Endothelial cell of umbilical vein (primary cell): ENCODE measurements at regions not wholly inside any gene's neighbourhood (a gene's known extent, or its start where the extent isn't known, plus 50 kb on each side); places are given as distances from the start of the nearest gene placed in this dataset.

ENCODE experiments used
- BruUV-seq: library from RNA; stranded (reverse); fragments of 400-500 nt; replicated peaks from 2 replicates; lab custom pipeline; 2021; lab: Mats Ljungman, UMichigan
- CTCF ChIA-PET: fragments of 300-600, 350-600 bp; sonication (Branson Sonifier 250); formaldehyde crosslinking; loops from one replicate; lab custom pipeline; 2021; ENCODE audit warnings: antibody characterized with exemption, inconsistent platforms; lab: Charles Lee
- POLR2A ChIA-PET: fragments of 300-600, 350-600 bp; sonication (Branson Sonifier 250); formaldehyde crosslinking; loops from one replicate; lab custom pipeline; 2021; ENCODE audit warnings: antibody characterized with exemption, inconsistent platforms; lab: Charles Lee
- DNase-seq: peaks from one replicate; pipeline ENCODE4 v3.0.0-alpha.2; 2011; ENCODE audit warnings: low read depth, low spot score
- FAIRE-seq: peaks from 2 replicates; lab custom pipeline; 2011; peaks lifted over from hg19 to GRCh38; lab: Jason Lieb, UNC
- H2AFZ ChIP-seq: 2 replicates; pipeline ENCODE4 v1.6.0; 2012; ENCODE audit warnings: low read depth, low read length, control low read depth, inconsistent platforms
- H3K27ac ChIP-seq: 2 replicates; pipeline ENCODE4 v1.5.1; 2011; ENCODE audit warnings: low read depth, mild to moderate bottlenecking, control low read depth, low read length, moderate library complexity; ENCODE audit not compliant: insufficient read depth
- H3K27me3 ChIP-seq, 2 experiments: 2 replicates each; pipeline versions ENCODE4 v1.6.0 to v1.6.1; 2011; ENCODE audit warnings: low read length in 2 of 2, mixed read lengths in 1 of 2; ENCODE audit not compliant: control insufficient read depth in 2 of 2, insufficient read depth in 2 of 2
- H3K36me3 ChIP-seq, 2 experiments: 2 replicates in 1 of 2; 3 replicates in 1 of 2; pipeline ENCODE4 v1.5.1; 2011; ENCODE audit warnings: low read length in 2 of 2, mild to moderate bottlenecking in 1 of 2, moderate library complexity in 1 of 2; ENCODE audit not compliant: control insufficient read depth in 2 of 2, insufficient read depth in 2 of 2; ENCODE audit errors: extremely low read depth in 1 of 2
- H3K4me1 ChIP-seq: 3 replicates; pipeline ENCODE4 v1.5.1; 2011; ENCODE audit warnings: mild to moderate bottlenecking, low read length; ENCODE audit not compliant: control insufficient read depth, insufficient read depth; ENCODE audit errors: extremely low read depth
- H3K4me2 ChIP-seq: 2 replicates; pipeline ENCODE4 v1.6.1; 2011; ENCODE audit warnings: low read length, control low read depth, mixed read lengths; ENCODE audit not compliant: insufficient read depth
- H3K4me3 ChIP-seq, 3 experiments: fragments of 200-600 bp in 1 of 3; sonication (generic), shearing (Covaris generic) in 1 of 3; replicated peaks in 1 of 3; 2 replicates each; pipeline ENCODE4 v1.5.1; 2011 to 2016; ENCODE audit warnings: control low read depth in 3 of 3, low read length in 3 of 3, mild to moderate bottlenecking in 2 of 3, inconsistent platforms in 1 of 3, low read depth in 1 of 3, moderate library complexity in 1 of 3; ENCODE audit not compliant: insufficient read depth in 1 of 3
- H3K79me2 ChIP-seq: 2 replicates; pipeline ENCODE4 v1.6.0; 2012; ENCODE audit warnings: low read length, inconsistent platforms; ENCODE audit not compliant: control insufficient read depth, insufficient read depth
- H3K9ac ChIP-seq: replicated peaks from 2 replicates; pipeline ENCODE3; 2011; ENCODE audit warnings: low read length, control low read depth; ENCODE audit not compliant: insufficient read depth; ENCODE audit errors: extremely low read depth
- H3K9me1 ChIP-seq: replicated peaks from 3 replicates; pipeline ENCODE4 v1.6.0; 2011; ENCODE audit warnings: mild to moderate bottlenecking, low read length; ENCODE audit not compliant: control insufficient read depth, insufficient read depth; ENCODE audit errors: extremely low read depth
- H3K9me3 ChIP-seq: replicated peaks from 2 replicates; pipeline ENCODE4 v1.5.1; 2012; ENCODE audit warnings: low read length, inconsistent platforms; ENCODE audit not compliant: control insufficient read depth, insufficient read depth
- H4K20me1 ChIP-seq: replicated peaks from 2 replicates; pipeline ENCODE3; 2011; ENCODE audit warnings: mild to moderate bottlenecking, low read length; ENCODE audit not compliant: control insufficient read depth, insufficient read depth; ENCODE audit errors: extremely low read depth
- CTCF ChIP-seq, 2 donors: IDR thresholded peaks; 1 replicate in 1 of 2; 2 replicates in 1 of 2; pipeline ENCODE4 v1.5.1; 2011; ENCODE audit warnings: low read length in 2 of 2, mild to moderate bottlenecking in 2 of 2, moderate library complexity in 2 of 2, control low read depth in 1 of 2, inconsistent platforms in 1 of 2, low read depth in 1 of 2; ENCODE audit not compliant: insufficient read depth in 1 of 2; ENCODE audit errors: extremely low read depth in 1 of 2
- EZH2 ChIP-seq: IDR thresholded peaks from 2 replicates; pipeline ENCODE4 v1.6.1; 2012; ENCODE audit warnings: borderline replicate concordance, low read depth, mild to moderate bottlenecking, moderate library complexity, low read length, inconsistent platforms; ENCODE audit not compliant: severe bottlenecking
- FOS ChIP-seq: IDR thresholded peaks from 2 replicates; pipeline ENCODE4 v1.6.1; 2011; ENCODE audit warnings: mild to moderate bottlenecking, low read length, moderate library complexity, borderline replicate concordance; ENCODE audit not compliant: insufficient read depth
- GATA2 ChIP-seq: IDR thresholded peaks from 2 replicates; pipeline ENCODE4 v1.7.0; 2011; ENCODE audit warnings: low read depth, mild to moderate bottlenecking, moderate library complexity, mixed read lengths, low read length; ENCODE audit not compliant: insufficient read length, insufficient read depth
- JUN ChIP-seq: IDR thresholded peaks from 2 replicates; pipeline ENCODE4 v1.6.1; 2011; ENCODE audit warnings: borderline replicate concordance, low read depth; ENCODE audit not compliant: insufficient read length, insufficient read depth
- MYC ChIP-seq: IDR thresholded peaks from one replicate; pipeline ENCODE4 v1.6.1; 2011; ENCODE audit warnings: mild to moderate bottlenecking, low read depth, low read length
- POLR2A ChIP-seq: IDR thresholded peaks from 2 replicates; pipeline ENCODE4 v1.6.1; 2012; ENCODE audit warnings: low read depth, mild to moderate bottlenecking, control low read depth, low read length
- POLR2AphosphoS5 ChIP-seq: IDR thresholded peaks from 2 replicates; pipeline ENCODE4 v1.6.1; 2012; ENCODE audit warnings: low read depth, mild to moderate bottlenecking, control low read depth, low read length, moderate library complexity; ENCODE audit not compliant: insufficient read depth
- dilution Hi-C: fragments of 300-500 bp; cut with MboI; formaldehyde crosslinking; loops from one replicate; pipeline ENCODE4 v1.15.0; 2019; ENCODE audit warnings: low sequenced_read_pairs; ENCODE audit not compliant: extremely low pct_ligation_motif_present
- intact Hi-C: fragments of 100-400 bp; cut with micrococcal nuclease; formaldehyde crosslinking; loops from one replicate; pipeline ENCODE4 v1.10.0; 2022
- TF ChIP-seq, protein P1 (sequence below): IDR thresholded peaks from 2 replicates; pipeline ENCODE4 v1.6.1; 2011; ENCODE audit not compliant: insufficient read depth, insufficient read length

DNA sequence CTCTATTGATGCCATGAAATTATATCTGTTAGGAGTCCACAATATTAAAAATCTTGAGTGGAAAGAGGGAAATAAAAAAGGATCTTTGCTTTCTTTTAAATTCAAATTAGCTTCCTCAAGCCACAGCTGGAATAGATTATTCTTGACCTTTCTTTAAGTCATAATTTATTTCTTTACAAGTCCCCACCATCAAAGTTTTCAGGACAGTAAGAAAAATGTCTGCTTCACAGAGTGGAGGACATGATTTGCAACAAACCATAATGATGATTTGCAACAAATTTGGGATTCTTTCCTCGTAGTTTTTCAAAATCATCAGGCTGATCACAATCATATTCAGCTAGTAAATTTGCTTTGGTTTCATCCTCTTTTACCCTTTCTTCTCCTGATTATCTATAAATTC is 301.8 kb upstream of the NRIP1 start:
- Histone ChIP-seq H3K9ac (no peak overlapping the region), H3K27ac (no peak overlapping the region), H3K4me2 (no peak overlapping the region), H2AFZ (no peak overlapping the region), H3K27me3 (no peaks in the 10 kb centered on the region), H3K79me2 (no peaks in the 10 kb centered on the region), H3K4me1 (peaks cover 4% of the 10 kb centered on the region), H4K20me1 (no peaks in the 10 kb centered on the region), H3K9me1 (no peaks in the 10 kb centered on the region), H3K36me3 (no peaks in the 10 kb centered on the region), H3K4me3 (no peak overlapping the region), H3K9me3 (no peaks in the 10 kb centered on the region)
- DNase-seq (no peak), FAIRE-seq (no peak)
- no TSS peak for BruUV-seq
- TF ChIP-seq FOS = no peak
- TF ChIP-seq POLR2AphosphoS5 = no peak
- TF ChIP-seq MYC = no peak
- no peak for TF ChIP-seq JUN
- TF ChIP-seq, protein P1, sequence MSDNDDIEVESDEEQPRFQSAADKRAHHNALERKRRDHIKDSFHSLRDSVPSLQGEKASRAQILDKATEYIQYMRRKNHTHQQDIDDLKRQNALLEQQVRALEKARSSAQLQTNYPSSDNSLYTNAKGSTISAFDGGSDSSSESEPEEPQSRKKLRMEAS = no peak
- TF ChIP-seq GATA2 = no peak
- no peak for TF ChIP-seq EZH2
- no peak for TF ChIP-seq POLR2A
- no peak for TF ChIP-seq CTCF (IDR thresholded peaks at IDR 0.05; ENCODE audit: extremely low read depth in 1 of 2, insufficient read depth in 1 of 2, low read depth in 1 of 2, low read length in 2 of 2)
- dilution Hi-C loops (no loop called here), intact Hi-C loops (no loop called here)
- ChIA-PET POLR2A (no interaction called here), CTCF (no interaction called here)
